HepG2 (cell line): ENCODE measurements at regions not wholly inside any gene's neighbourhood (a gene's known extent, or its start where the extent isn't known, plus 50 kb on each side); places are given as distances from the start of the nearest gene placed in this dataset.

Experiments used
- ATAC-seq: fragments of 200-7000 bp; cut with Tn5 transposase; 3 replicates; pipeline ENCODE4 v1.9.1; 2020; ENCODE audit warnings: mild to moderate bottlenecking, moderate library complexity
- BruUV-seq: library from RNA; stranded (reverse); fragments of 400-500 nt; replicated peaks from 2 replicates; lab custom pipeline; 2021; lab: Mats Ljungman, UMichigan
- CTCF ChIA-PET: fragments of 300-600 bp; formaldehyde crosslinking; extraction: SDS; loops from one replicate; lab custom pipeline; 2021; ENCODE audit warnings: low total read pairs, inconsistent platforms, low intra/inter-chr PET ratio; lab: Yijun Ruan, JAX
- POLR2A ChIA-PET: fragments of 350-600 bp; sonication (Branson Sonifier 250); formaldehyde crosslinking; loops from one replicate; lab custom pipeline; 2020; ENCODE audit warnings: antibody characterized with exemption, inconsistent platforms; lab: Yijun Ruan, JAX
- DNase-seq: peaks from one replicate; pipeline ENCODE4 v3.0.0-alpha.2; 2015; ENCODE audit warnings: low spot score
- FAIRE-seq: peaks from 3 replicates; lab custom pipeline; 2011; peaks lifted over from hg19 to GRCh38; lab: Jason Lieb, UNC
- H2AFZ ChIP-seq: one replicate; pipeline ENCODE4 v1.6.1; 2011; ENCODE audit warnings: low read length, inconsistent platforms
- H3K27ac ChIP-seq: fragments of 300-600 bp; 3 replicates; pipeline ENCODE4 v1.8.0; 2011; ENCODE audit warnings: mixed run types, mild to moderate bottlenecking, mixed read lengths, low read length, inconsistent platforms; ENCODE audit not compliant: insufficient read depth; ENCODE audit errors: extremely low read length
- H3K27me3 ChIP-seq, 2 experiments: fragments of 200-600 bp in 1 of 2; 2 replicates in 1 of 2; 3 replicates in 1 of 2; pipeline versions ENCODE4 v1.6.0 to v1.8.0; 2011; ENCODE audit warnings: low read length in 2 of 2, mild to moderate bottlenecking in 2 of 2, moderate library complexity in 2 of 2, inconsistent platforms in 1 of 2; ENCODE audit not compliant: insufficient read depth in 2 of 2, control insufficient read depth in 1 of 2
- H3K36me3 ChIP-seq, 2 experiments: fragments of 200-600 bp in 1 of 2; replicated peaks in 1 of 2; 2 replicates in 1 of 2; 3 replicates in 1 of 2; pipeline versions ENCODE4 v1.5.1 to v1.8.0; 2011; ENCODE audit warnings: low read length in 2 of 2, inconsistent platforms in 1 of 2; ENCODE audit not compliant: insufficient read depth in 2 of 2, control insufficient read depth in 1 of 2
- H3K4me1 ChIP-seq: 2 replicates; pipeline ENCODE4 v1.5.1; 2012; ENCODE audit warnings: low read length, inconsistent platforms; ENCODE audit not compliant: insufficient read depth
- H3K4me2 ChIP-seq: 2 replicates; pipeline ENCODE4 v1.6.0; 2011; ENCODE audit warnings: low read depth, low read length, inconsistent platforms
- H3K4me3 ChIP-seq, 3 experiments: fragments of 200-600 bp in 1 of 3; sonication (generic), shearing (Covaris generic) in 1 of 3; replicated peaks in 1 of 3; 2 replicates each; pipeline ENCODE4 v1.5.1; 2011 to 2016; ENCODE audit warnings: low read length in 3 of 3, inconsistent platforms in 2 of 3, low read depth in 2 of 3, mild to moderate bottlenecking in 2 of 3, control low read depth in 1 of 3, mixed read lengths in 1 of 3; ENCODE audit not compliant: insufficient read depth in 1 of 3
- H3K79me2 ChIP-seq: one replicate; pipeline ENCODE4 v1.6.1; 2011; ENCODE audit warnings: low read length, inconsistent platforms; ENCODE audit not compliant: insufficient read depth
- H3K9ac ChIP-seq: 2 replicates; pipeline ENCODE4 v1.6.0; 2011; ENCODE audit warnings: mild to moderate bottlenecking, low read depth, low read length, inconsistent platforms; ENCODE audit not compliant: insufficient read depth
- H3K9me3 ChIP-seq: 2 replicates; pipeline ENCODE4 v1.5.1; 2012; ENCODE audit warnings: mild to moderate bottlenecking, low read length
- H4K20me1 ChIP-seq: 2 replicates; pipeline ENCODE4 v1.6.0; 2011; ENCODE audit warnings: inconsistent platforms, mild to moderate bottlenecking, low read length, moderate library complexity; ENCODE audit not compliant: insufficient read depth
- CEBPG ChIP-seq: IDR thresholded peaks from 2 replicates; pipeline ENCODE4 v1.6.1; 2016
- DDIT3 ChIP-seq: sonication (generic); formaldehyde crosslinking; IDR thresholded peaks from 2 replicates; pipeline ENCODE4 v1.4.0; 2020; ENCODE audit warnings: mild to moderate bottlenecking, missing genetic modification reagents
- MTF1 ChIP-seq: sonication (generic); formaldehyde crosslinking; IDR thresholded peaks from 2 replicates; pipeline ENCODE4 v1.5.0; 2020; ENCODE audit warnings: missing genetic modification reagents
- NAIF1 ChIP-seq: sonication (generic); formaldehyde crosslinking; IDR thresholded peaks from 2 replicates; pipeline ENCODE4 v1.5.0; 2020; ENCODE audit warnings: mild to moderate bottlenecking, missing genetic modification reagents, borderline replicate concordance
- PRDM4 ChIP-seq: sonication (generic); formaldehyde crosslinking; IDR thresholded peaks from 2 replicates; pipeline ENCODE4 v1.9.0; 2021; ENCODE audit warnings: missing genetic modification reagents, borderline replicate concordance
- SKIL ChIP-seq: sonication (generic); formaldehyde crosslinking; IDR thresholded peaks from 2 replicates; pipeline ENCODE4 v1.8.0; 2022; ENCODE audit warnings: missing genetic modification reagents, mild to moderate bottlenecking, moderate library complexity, borderline replicate concordance
- ZNF619 ChIP-seq: sonication (generic); formaldehyde crosslinking; IDR thresholded peaks from 2 replicates; pipeline ENCODE4 v1.4.0; 2020; ENCODE audit warnings: mild to moderate bottlenecking, missing genetic modification reagents
- ZNF816 ChIP-seq: sonication (generic); formaldehyde crosslinking; IDR thresholded peaks from 2 replicates; pipeline ENCODE4 v1.8.0; 2022; ENCODE audit warnings: missing genetic modification reagents, mild to moderate bottlenecking, borderline replicate concordance
- ZXDC ChIP-seq: sonication (generic); formaldehyde crosslinking; IDR thresholded peaks from 2 replicates; pipeline ENCODE4 v1.5.0; 2020; ENCODE audit warnings: mild to moderate bottlenecking, missing genetic modification reagents
- WGBS: methylation state at CpG from one replicate; pipeline ENCODE4 v1.1.6; 2017; ENCODE audit warnings: low lambda C conversion rate; 5-methylcytosine and 5-hydroxymethylcytosine counted together
- in situ Hi-C: cut with HindIII; loops from 2 replicates; pipeline ENCODE4 v1.10.0; 2017; ENCODE audit warnings: low pct_unique_long_range_greater_than_20kb; ENCODE audit not compliant: extremely low pct_ligation_motif_present
- intact Hi-C: fragments of 100-400 bp; cut with micrococcal nuclease; formaldehyde crosslinking; loops from one replicate; pipeline ENCODE4 v1.10.0; 2022; ENCODE audit not compliant: unreplicated experiment

GRCh38 chr7:84524714-84525694 is 330.4 kb upstream of the SEMA3A start:
- no TSS peak for BruUV-seq
- 14% methylated on average over 10 of the region's 10 CpGs for WGBS
- Histone ChIP-seq H3K4me3 (no peak overlapping the region), H3K4me1 (no peaks in the 10 kb centered on the region), H3K27me3 (no peaks in the 10 kb centered on the region), H3K79me2 (no peaks in the 10 kb centered on the region), H3K27ac (no peak overlapping the region), H3K9me3 (no peaks in the 10 kb centered on the region), H4K20me1 (no peaks in the 10 kb centered on the region), H3K4me2 (no peak overlapping the region), H3K36me3 (no peaks in the 10 kb centered on the region), H2AFZ (no peak overlapping the region), H3K9ac (no peak overlapping the region)
- in situ Hi-C loops (no loop called here), intact Hi-C loops (no loop called here)
- POLR2A ChIA-PET: no interaction called here
- DNase-seq (no peak), FAIRE-seq (no peak), ATAC-seq (no peak)
- TF ChIP-seq NAIF1: no peak
- TF ChIP-seq SKIL: no peak
- CTCF ChIA-PET: no interaction called here

- no peaks in the 10 kb centered on the region for H3K27me3 ChIP-seq
- ChIA-PET CTCF (no interaction called here), POLR2A (no interaction called here)
- in situ Hi-C loops: no loop called here
- H2AFZ ChIP-seq: no peak overlapping the region
- H3K36me3 ChIP-seq: no peaks in the 10 kb centered on the region
- intact Hi-C loops: no loop called here
- BruUV-seq: no TSS peak
- ATAC-seq (no peak), DNase-seq (no peak), FAIRE-seq (no peak)
- H3K9ac ChIP-seq: no peak overlapping the region
- H3K4me2 ChIP-seq: no peak overlapping the region
- H3K79me2 ChIP-seq: no peaks in the 10 kb centered on the region
- 3% methylated on average over 3 of the region's 3 CpGs for WGBS
- H3K9me3 ChIP-seq: no peaks in the 10 kb centered on the region
- H3K4me1 ChIP-seq: no peaks in the 10 kb centered on the region
- no peaks in the 10 kb centered on the region for H4K20me1 ChIP-seq
- no peak overlapping the region for H3K4me3 ChIP-seq
- no peak overlapping the region for H3K27ac ChIP-seq
- TF ChIP-seq CEBPG (CRISPR knock-in tag) (no peak), MTF1 (CRISPR knock-in tag) (no peak), ZNF619 (CRISPR knock-in tag) (no peak), DDIT3 (CRISPR knock-in tag) (no peak), PRDM4 (no peak), ZXDC (CRISPR knock-in tag) (no peak), ZNF816 (CRISPR knock-in tag) (no peak)
Observed at GRCh38 chr7:84513061-84513460, 318.5 kb upstream of the SEMA3A start.
